Body of pancreas (tissue), 4 donors: ENCODE measurements at regions not wholly inside any gene's neighbourhood (a gene's known extent, or its start where the extent isn't known, plus 50 kb on each side); places are given as distances from the start of the nearest gene placed in this dataset.

Experiments
- ATAC-seq: fragments of 150-250 bp; one replicate; pipeline ENCODE4 v1.9.1; 2016
- DNase-seq, 4 donors: peaks; one replicate each; pipeline ENCODE4 v3.0.0-alpha.2; 2019
- H3K27ac ChIP-seq, 4 donors: fragments of 200-600 bp; sonication (generic); 1 replicate in 3 of 4; 2 replicates in 1 of 4; pipeline versions ENCODE4 v1.5.1 to v1.6.1; 2016 to 2019; ENCODE audit warnings: mild to moderate bottlenecking in 1 of 4, mixed read lengths in 1 of 4, moderate library complexity in 1 of 4
- H3K27me3 ChIP-seq, 2 donors: fragments of 200-600 bp; sonication (generic); one replicate each; pipeline ENCODE4 v1.6.0; 2016; ENCODE audit warnings: mild to moderate bottlenecking in 1 of 2
- H3K36me3 ChIP-seq, 2 donors: fragments of 200-600 bp; sonication (generic); replicated peaks in 1 of 2; 2 replicates each; pipeline ENCODE4 v1.5.1; 2016; ENCODE audit warnings: low read depth in 2 of 2; ENCODE audit not compliant: insufficient read depth in 1 of 2
- H3K4me1 ChIP-seq: fragments of 200-600 bp; sonication (generic); one replicate; pipeline ENCODE4 v1.6.0; 2016
- H3K4me3 ChIP-seq, 2 donors: fragments of 200-600 bp; sonication (generic); 1 replicate in 1 of 2; 2 replicates in 1 of 2; pipeline ENCODE4 v1.5.1; 2016 to 2019
- H3K9me3 ChIP-seq, 3 donors: fragments of 200-600 bp; sonication (generic); 1 replicate in 2 of 3; 2 replicates in 1 of 3; pipeline ENCODE4 v1.5.1; 2016
- POLR2A ChIP-seq, 3 donors: fragments of 450-650 bp; IDR thresholded peaks; one replicate each; pipeline ENCODE4 v1.6.1; 2016; ENCODE audit warnings: antibody characterized with exemption in 3 of 3, mild to moderate bottlenecking in 2 of 3
- WGBS, 2 donors: methylation state at CpG; one replicate each; pipeline ENCODE4 v1.1.5; 2017; 5-methylcytosine and 5-hydroxymethylcytosine counted together
- intact Hi-C: fragments of 100-400 bp; cut with DNase I; formaldehyde crosslinking; loops from one replicate; pipeline ENCODE4 v1.15.1; 2023
- TF ChIP-seq, protein P1 (sequence below), 7 experiments: fragments of 450-650 bp in 4 of 7; fragments of 200-600 bp in 3 of 7; sonication (generic) in 3 of 7; IDR thresholded peaks; one replicate each; pipeline ENCODE4 v1.5.1; 2016 to 2019; ENCODE audit warnings: antibody characterized with exemption in 7 of 7

DNA sequence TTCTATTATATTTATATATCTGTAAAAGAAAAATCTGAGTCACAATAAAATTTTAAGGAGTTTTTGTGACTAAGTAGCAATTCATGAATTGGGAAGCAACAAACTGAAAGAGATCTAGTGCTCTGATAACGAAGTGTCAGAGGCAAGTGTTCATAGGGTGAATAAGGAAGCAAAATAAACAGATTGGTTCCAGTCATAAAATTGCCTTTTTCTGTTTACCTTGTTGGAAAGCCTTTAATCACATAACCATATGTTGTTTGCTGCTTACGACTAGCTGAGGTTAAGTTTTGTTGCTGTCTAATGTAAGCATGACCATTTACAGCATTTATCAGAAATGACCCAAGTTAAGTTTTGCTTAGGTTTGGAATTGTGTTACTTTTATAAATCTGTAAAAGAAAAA, 358.9 kb downstream of the ARL6IP6 start:
- Histone ChIP-seq H3K27me3 (no peaks in the 10 kb centered on the region), H3K4me1 (no peaks in the 10 kb centered on the region), H3K36me3 (no peaks in the 10 kb centered on the region), H3K4me3 (no peak overlapping the region), H3K27ac (no peak overlapping the region), H3K9me3 (no peaks in the 10 kb centered on the region)
- no peak for ATAC-seq
- no peak for DNase-seq
- TF ChIP-seq, protein P1, sequence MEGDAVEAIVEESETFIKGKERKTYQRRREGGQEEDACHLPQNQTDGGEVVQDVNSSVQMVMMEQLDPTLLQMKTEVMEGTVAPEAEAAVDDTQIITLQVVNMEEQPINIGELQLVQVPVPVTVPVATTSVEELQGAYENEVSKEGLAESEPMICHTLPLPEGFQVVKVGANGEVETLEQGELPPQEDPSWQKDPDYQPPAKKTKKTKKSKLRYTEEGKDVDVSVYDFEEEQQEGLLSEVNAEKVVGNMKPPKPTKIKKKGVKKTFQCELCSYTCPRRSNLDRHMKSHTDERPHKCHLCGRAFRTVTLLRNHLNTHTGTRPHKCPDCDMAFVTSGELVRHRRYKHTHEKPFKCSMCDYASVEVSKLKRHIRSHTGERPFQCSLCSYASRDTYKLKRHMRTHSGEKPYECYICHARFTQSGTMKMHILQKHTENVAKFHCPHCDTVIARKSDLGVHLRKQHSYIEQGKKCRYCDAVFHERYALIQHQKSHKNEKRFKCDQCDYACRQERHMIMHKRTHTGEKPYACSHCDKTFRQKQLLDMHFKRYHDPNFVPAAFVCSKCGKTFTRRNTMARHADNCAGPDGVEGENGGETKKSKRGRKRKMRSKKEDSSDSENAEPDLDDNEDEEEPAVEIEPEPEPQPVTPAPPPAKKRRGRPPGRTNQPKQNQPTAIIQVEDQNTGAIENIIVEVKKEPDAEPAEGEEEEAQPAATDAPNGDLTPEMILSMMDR (IDR thresholded peaks at IDR 0.05): no peak
- no peak for TF ChIP-seq POLR2A (IDR thresholded peaks at IDR 0.05)
- WGBS, 2 donors: 47 to 49% methylated on average over 2 of the region's 2 CpGs
- intact Hi-C loops: no loop called here

DNA sequence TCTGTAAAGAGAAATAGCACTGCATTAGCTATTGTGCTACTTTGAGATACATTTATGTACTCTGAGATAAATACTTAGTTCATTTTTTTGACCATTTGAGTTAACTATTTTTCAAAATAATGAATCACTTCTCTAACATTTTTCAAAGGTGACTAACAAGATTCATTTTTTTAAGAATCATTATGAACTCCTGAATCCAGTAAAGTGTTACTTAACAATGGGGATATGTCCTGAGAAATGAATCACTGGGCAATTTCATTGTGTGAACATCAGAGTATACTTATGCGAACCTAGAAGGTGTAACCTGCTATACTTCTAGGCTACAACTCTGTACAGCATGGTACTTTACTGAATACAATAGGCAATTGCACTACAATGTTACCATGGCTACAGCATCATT, 355.8 kb downstream of the ARL6IP6 start:
- no peak for TF ChIP-seq POLR2A (IDR thresholded peaks at IDR 0.05)
- TF ChIP-seq, protein P1 (IDR thresholded peaks at IDR 0.05): no peak
- Histone ChIP-seq H3K27me3 (no peaks in the 10 kb centered on the region), H3K9me3 (no peaks in the 10 kb centered on the region), H3K27ac (no peak overlapping the region), H3K36me3 (no peaks in the 10 kb centered on the region), H3K4me1 (no peaks in the 10 kb centered on the region), H3K4me3 (no peak overlapping the region)
- DNase-seq (no peak), ATAC-seq (no peak)
- 60 to 82% methylated on average over 1 of the region's 1 CpG for WGBS, 2 donors
- intact Hi-C loops: no loop called here

DNA sequence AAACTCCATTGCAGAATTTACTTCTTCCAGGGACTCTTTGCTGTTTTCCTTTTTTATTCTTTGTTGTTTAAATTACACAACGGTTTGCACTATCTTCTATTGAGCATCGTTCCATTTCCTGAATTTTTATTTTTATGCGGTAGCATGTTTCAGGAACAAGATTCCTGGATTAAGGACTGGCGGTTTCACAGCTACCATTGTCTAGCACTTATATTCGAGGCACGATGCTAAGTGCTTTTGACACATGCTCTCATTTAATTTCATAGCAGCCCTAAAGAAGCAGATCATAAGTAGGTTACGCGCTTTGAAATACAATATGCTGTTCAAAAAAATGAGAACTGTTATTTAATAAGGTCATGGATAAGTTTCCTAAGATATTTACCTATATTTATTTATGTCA, 354.4 kb downstream of the ARL6IP6 start:
- whole genome bisulfite sequencing, 2 donors: 78 to 83% methylated on average over 8 of the region's 8 CpGs
- Histone ChIP-seq H3K4me3 (no peak overlapping the region), H3K27me3 (no peaks in the 10 kb centered on the region), H3K4me1 (no peaks in the 10 kb centered on the region), H3K27ac (no peak overlapping the region), H3K9me3 (no peaks in the 10 kb centered on the region), H3K36me3 (no peaks in the 10 kb centered on the region)
- DNase-seq (no peak), ATAC-seq (no peak)
- TF ChIP-seq, protein P1 (IDR thresholded peaks at IDR 0.05): no peak
- TF ChIP-seq POLR2A (IDR thresholded peaks at IDR 0.05): no peak
- intact Hi-C loops: no loop called here

DNA sequence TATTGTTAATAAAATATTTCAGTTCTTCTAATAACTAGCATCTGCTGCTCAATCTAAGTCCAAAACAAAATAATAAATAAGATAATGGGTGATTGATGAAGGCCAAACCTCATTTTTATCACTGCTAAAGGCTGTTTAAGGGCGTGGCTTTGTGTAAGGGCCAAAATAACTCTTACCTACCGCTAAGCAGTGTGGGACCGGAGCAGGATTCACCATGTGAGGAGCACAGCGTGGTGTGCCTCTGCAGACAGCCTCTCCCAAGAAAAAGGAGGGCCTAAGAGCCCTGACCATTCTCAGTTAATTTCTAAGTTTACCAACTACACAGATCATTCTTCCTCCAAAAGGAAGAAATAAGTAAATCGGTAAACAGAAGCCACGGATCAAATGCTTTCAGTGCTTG, 353.7 kb downstream of the ARL6IP6 start:
- WGBS, 2 donors: 44 to 55% methylated on average over 6 of the region's 6 CpGs
- no peak for DNase-seq
- no peak overlapping the region for H3K4me3 ChIP-seq
- H3K4me1 ChIP-seq: no peaks in the 10 kb centered on the region
- no peaks in the 10 kb centered on the region for H3K36me3 ChIP-seq
- TF ChIP-seq POLR2A (IDR thresholded peaks at IDR 0.05): no peak
- TF ChIP-seq, protein P1 (IDR thresholded peaks at IDR 0.05): no peak
- no peak for ATAC-seq
- H3K27ac ChIP-seq: no peak overlapping the region
- no peaks in the 10 kb centered on the region for H3K27me3 ChIP-seq
- intact Hi-C loops: no loop called here
- no peaks in the 10 kb centered on the region for H3K9me3 ChIP-seq

DNA sequence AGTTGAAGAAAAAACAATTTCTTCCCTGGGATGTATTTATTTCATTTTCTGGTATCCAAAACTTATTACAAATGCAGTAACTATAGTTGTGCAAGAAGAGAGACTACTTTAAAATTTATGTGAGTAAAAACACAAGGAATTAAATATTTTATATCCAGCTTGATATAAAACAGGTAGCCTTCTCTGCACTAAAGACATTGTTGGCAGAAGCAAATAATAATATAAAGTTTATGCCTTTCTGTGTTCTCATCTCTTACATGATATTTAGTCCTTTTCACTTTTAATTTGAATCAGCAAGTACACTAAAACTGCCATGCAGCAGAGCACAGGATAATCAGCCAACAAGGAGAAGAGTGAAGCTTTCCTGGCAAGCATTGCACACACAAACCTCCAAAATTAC, 352.7 kb downstream of the ARL6IP6 start:
- Histone ChIP-seq H3K27ac (no peak overlapping the region), H3K27me3 (no peaks in the 10 kb centered on the region), H3K9me3 (no peaks in the 10 kb centered on the region), H3K36me3 (no peaks in the 10 kb centered on the region), H3K4me3 (no peak overlapping the region), H3K4me1 (no peaks in the 10 kb centered on the region)
- intact Hi-C loops: no loop called here
- ATAC-seq (no peak), DNase-seq (no peak)
- no peak for TF ChIP-seq POLR2A (IDR thresholded peaks at IDR 0.05)
- TF ChIP-seq, protein P1 (IDR thresholded peaks at IDR 0.05): no peak
